Vagina (tissue), 2 donors: ENCODE measurements at regions not wholly inside any gene's neighbourhood (a gene's known extent, or its start where the extent isn't known, plus 50 kb on each side); places are given as distances from the start of the nearest gene placed in this dataset.
A peak's percentile ranks its signal among the peaks of the same experiment; 100 is the strongest.

Experiments used
- DNase-seq, 2 donors: peaks; one replicate each; pipeline ENCODE4 v3.0.0-alpha.2; 2017; ENCODE audit errors: extremely low spot score in 2 of 2
- H3K27ac ChIP-seq: fragments of 200-600 bp; sonication (generic); one replicate; pipeline ENCODE4 v1.5.1; 2019
- H3K27me3 ChIP-seq: fragments of 200-600 bp; sonication (generic); one replicate; pipeline ENCODE4 v1.5.1; 2019
- H3K36me3 ChIP-seq, 2 donors: fragments of 200-600 bp; sonication (generic); one replicate each; pipeline ENCODE4 v1.5.1; 2017 to 2019
- H3K4me1 ChIP-seq: fragments of 200-600 bp; sonication (generic); one replicate; pipeline ENCODE4 v1.5.1; 2019
- H3K4me3 ChIP-seq, 2 donors: fragments of 200-600 bp; sonication (generic); 1 replicate in 1 of 2; 2 replicates in 1 of 2; pipeline ENCODE4 v1.5.1; 2016 to 2019
- H3K9me3 ChIP-seq: fragments of 200-600 bp; sonication (generic); one replicate; pipeline ENCODE4 v1.5.1; 2019
- CTCF ChIP-seq, 3 experiments: fragments of 450-650 bp in 2 of 3; fragments of 200-600 bp in 1 of 3; sonication (generic) in 1 of 3; IDR thresholded peaks; one replicate each; pipeline ENCODE4 v1.5.1; 2017 to 2019; ENCODE audit warnings: antibody characterized with exemption in 3 of 3, mild to moderate bottlenecking in 2 of 3, moderate library complexity in 2 of 3
- POLR2A ChIP-seq, 2 donors: fragments of 450-650 bp; IDR thresholded peaks; one replicate each; pipeline ENCODE4 v1.6.1; 2017; ENCODE audit warnings: antibody characterized with exemption in 2 of 2, mild to moderate bottlenecking in 2 of 2, moderate library complexity in 2 of 2
- POLR2AphosphoS5 ChIP-seq, 2 donors: sonication (generic); formaldehyde crosslinking; IDR thresholded peaks; one replicate each; pipeline ENCODE4 v1.9.0; 2017; ENCODE audit warnings: antibody characterized with exemption in 2 of 2, mild to moderate bottlenecking in 2 of 2, low read depth in 1 of 2; ENCODE audit not compliant: insufficient read depth in 1 of 2
- intact Hi-C: fragments of 100-400 bp; cut with DNase I; formaldehyde crosslinking; loops from one replicate; pipeline ENCODE4 v1.15.1; 2023

GRCh38 chr22:46070803-46071450 lies 79.4 kb upstream of the PPARA start:
- Histone ChIP-seq H3K4me1 (peaks cover 46% of the 10 kb centered on the region), H3K9me3 (no peaks in the 10 kb centered on the region), H3K27ac (peak overlapping the region; percentile 100), H3K27me3 (no peaks in the 10 kb centered on the region), H3K36me3 (no peaks in the 10 kb centered on the region), H3K4me3 (peak overlapping the region; percentile 85 to 95)
- DNase-seq = no peak
- intact Hi-C loops = loop anchor here (5.0 to 10.0 kb wide), 2 partner anchors 41 to 66 kb away; no protein-coding TSS in a partner anchor
- no peak for TF ChIP-seq POLR2AphosphoS5 (IDR thresholded peaks at IDR 0.05; ENCODE audit: insufficient read depth in 1 of 2, low read depth in 1 of 2)
- no peak for TF ChIP-seq POLR2A (IDR thresholded peaks at IDR 0.05)
- TF ChIP-seq CTCF (IDR thresholded peaks at IDR 0.05) = no peak

DNA sequence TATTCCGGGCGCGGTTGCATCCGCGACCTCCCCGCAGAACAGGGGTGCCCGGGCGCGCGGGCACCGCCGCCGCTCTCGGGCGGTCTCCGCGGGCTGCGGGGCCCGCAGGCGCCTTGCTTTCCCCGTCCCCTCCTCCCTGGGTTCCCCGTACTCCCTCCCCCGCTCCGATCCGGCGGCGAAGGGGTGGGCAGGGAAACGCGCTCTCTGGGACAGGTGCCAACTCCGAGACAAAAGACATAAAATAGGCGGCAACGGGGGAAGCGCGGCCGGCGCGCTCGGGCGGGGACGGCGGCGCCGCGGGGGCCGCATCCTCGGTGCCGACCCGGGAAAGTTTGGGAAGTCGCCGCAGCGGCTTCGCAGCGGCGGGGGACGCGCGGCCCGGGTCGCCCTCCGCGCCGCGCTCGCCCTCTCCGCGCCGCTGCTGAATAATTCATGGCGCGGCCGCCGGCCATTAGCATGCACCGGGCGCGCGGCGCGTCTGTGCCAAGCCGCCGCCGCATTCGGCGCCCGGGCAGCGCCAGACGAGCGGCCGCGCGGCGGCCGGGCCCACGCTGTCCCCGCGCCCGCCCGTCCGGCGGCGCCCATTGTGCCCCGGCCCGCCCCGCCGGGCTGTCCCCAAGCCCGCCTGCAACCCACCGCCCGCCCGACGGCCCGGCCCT lies 78.7 kb upstream of the PPARA start:
- no peaks in the 10 kb centered on the region for H3K27me3 ChIP-seq
- TF ChIP-seq POLR2AphosphoS5 (IDR thresholded peaks at IDR 0.05; ENCODE audit: insufficient read depth in 1 of 2, low read depth in 1 of 2) (no peak), POLR2A (IDR thresholded peaks at IDR 0.05) (peak in 1 of 2 donors; percentile 61), CTCF (IDR thresholded peaks at IDR 0.05) (no peak)
- H3K4me1 ChIP-seq = peaks cover 48% of the 10 kb centered on the region
- intact Hi-C loops = loop anchor here (5.0 to 10.0 kb wide), 2 partner anchors 41 to 67 kb away; no protein-coding TSS in a partner anchor
- DNase-seq = no peak
- peak overlapping the region; percentile 100 for H3K27ac ChIP-seq
- H3K4me3 ChIP-seq = peak overlapping the region; percentile 82 to 95
- H3K36me3 ChIP-seq = no peaks in the 10 kb centered on the region
- no peaks in the 10 kb centered on the region for H3K9me3 ChIP-seq

DNA sequence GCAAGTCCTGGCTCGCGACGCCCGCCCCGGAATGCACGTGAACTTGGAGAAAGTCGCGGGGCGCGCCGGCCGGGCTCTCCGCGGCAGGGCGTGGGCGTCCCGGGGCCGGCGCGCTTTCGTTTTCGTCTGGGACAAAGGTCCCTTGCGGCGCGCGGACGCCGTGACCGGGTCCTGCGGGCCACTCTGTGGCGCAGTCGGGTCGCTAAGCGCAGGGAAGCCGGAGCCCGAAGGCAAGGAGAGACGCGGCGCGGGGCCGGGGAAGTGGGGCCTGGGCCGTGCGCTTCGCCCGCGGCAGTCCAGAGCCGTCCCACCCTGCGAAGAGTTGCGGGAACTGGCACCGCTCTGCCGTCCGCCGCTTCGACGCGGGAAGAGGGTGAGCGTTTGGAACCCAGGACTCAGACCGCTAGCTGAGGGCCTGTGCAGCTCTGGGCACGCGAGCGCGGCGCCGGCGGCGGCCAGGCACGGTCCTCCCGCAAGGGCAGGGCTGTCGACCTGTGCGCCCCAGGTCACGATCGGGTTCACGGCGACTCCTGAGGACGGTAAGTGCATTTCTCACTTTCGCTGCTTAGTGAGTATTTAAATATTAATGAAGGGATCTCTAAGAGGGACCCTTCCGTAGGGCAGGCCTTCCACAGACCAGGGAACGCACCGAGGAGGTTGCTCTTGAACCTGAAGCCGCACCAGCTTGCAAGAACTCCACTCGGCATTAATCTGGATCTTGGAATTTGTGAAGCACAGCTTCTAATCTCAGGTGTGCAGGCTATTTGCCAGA lies 78.0 kb upstream of the PPARA start:
- peak overlapping the region; percentile 100 for H3K27ac ChIP-seq
- peak overlapping the region; percentile 82 to 95 for H3K4me3 ChIP-seq
- TF ChIP-seq POLR2AphosphoS5 (IDR thresholded peaks at IDR 0.05; ENCODE audit: insufficient read depth in 1 of 2, low read depth in 1 of 2) = peak in 1 of 2 donors; percentile 70
- no peak for TF ChIP-seq POLR2A (IDR thresholded peaks at IDR 0.05)
- TF ChIP-seq CTCF (IDR thresholded peaks at IDR 0.05) = no peak
- intact Hi-C loops = loop anchor here (5.0 to 10.0 kb wide), 2 partner anchors 40 to 67 kb away; no protein-coding TSS in a partner anchor
- no peaks in the 10 kb centered on the region for H3K36me3 ChIP-seq
- no peaks in the 10 kb centered on the region for H3K9me3 ChIP-seq
- H3K4me1 ChIP-seq = peaks cover 47% of the 10 kb centered on the region
- no peaks in the 10 kb centered on the region for H3K27me3 ChIP-seq
- no peak for DNase-seq

DNA sequence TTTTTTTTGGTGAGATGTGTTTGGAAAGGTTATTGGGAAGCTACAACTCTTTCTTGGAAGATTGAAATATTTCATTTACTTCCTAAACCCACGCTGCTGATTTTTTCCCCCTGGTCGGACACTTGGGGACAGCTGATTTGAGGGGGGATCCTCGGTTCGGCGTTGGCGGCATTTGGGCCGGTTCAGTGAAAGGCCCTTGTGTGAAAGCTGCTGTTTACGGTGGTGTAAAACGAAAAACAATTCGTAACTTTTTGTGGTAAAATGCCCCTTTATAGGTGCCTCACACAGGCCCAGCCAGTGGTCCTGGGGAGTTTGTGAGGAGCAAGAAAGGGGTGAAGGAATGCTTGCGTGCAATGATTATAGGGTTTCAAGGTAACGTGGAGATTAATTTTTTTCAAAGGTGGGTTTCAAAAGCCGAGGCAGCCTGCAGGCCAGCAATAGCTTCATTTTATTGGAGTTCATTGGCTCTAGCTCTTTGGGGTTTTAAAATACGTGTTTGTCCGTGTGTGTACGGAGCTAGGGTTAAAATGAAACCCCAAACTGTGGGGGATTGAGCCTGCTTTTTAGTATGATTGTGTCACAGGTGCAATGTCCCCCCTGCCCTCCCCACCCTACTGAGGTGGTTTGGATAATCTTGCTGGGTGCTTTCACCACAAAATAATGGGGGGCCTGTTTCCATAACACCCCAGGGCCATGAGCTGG lies 77.2 kb upstream of the PPARA start:
- Histone ChIP-seq H3K4me3 (peak overlapping the region; percentile 82 to 95), H3K27me3 (no peaks in the 10 kb centered on the region), H3K36me3 (no peaks in the 10 kb centered on the region), H3K9me3 (no peaks in the 10 kb centered on the region), H3K27ac (peak overlapping the region; percentile 100), H3K4me1 (peaks cover 49% of the 10 kb centered on the region)
- TF ChIP-seq POLR2AphosphoS5 (IDR thresholded peaks at IDR 0.05; ENCODE audit: insufficient read depth in 1 of 2, low read depth in 1 of 2) (no peak), CTCF (IDR thresholded peaks at IDR 0.05) (no peak), POLR2A (IDR thresholded peaks at IDR 0.05) (no peak)
- DNase-seq = no peak
- intact Hi-C loops = loop anchor here (5.0 to 10.0 kb wide), 2 partner anchors 39 to 68 kb away; no protein-coding TSS in a partner anchor
